ENCODE measurements at regions not wholly inside any gene's neighbourhood (a gene's known extent, or its start where the extent isn't known, plus 50 kb on each side); places are given as distances from the start of the nearest gene placed in this dataset.

GRCh38 chr7:91789086-91789485 lies 91.4 kb downstream of the MTERF1 start:
- CTCF ChIA-PET, result no interaction called here
- DNase-seq (ENCODE audit: low spot score) (no peak), ATAC-seq (no peak)
- Mint-ChIP-seq H3K27me3 (ENCODE audit: low read depth) (no peaks in the 10 kb centered on the region; the same call in 1 of the 2 replicates), H3K36me3 (no peaks in the 10 kb centered on the region), H3K4me1 (no peaks in the 10 kb centered on the region), H3K27ac (no peak overlapping the region), H3K9me3 (peaks cover 25% of the 10 kb centered on the region), H3K4me3 (no peak overlapping the region)
- no peak for TF ChIP-seq RORB (CRISPR knock-in tag; IDR thresholded peaks at IDR 0.05)
- TF ChIP-seq MAX (CRISPR knock-in tag; IDR thresholded peaks at IDR 0.05), result no peak
- no peak for TF ChIP-seq USF1 (CRISPR knock-in tag; IDR thresholded peaks at IDR 0.05)
- TF ChIP-seq ZNF232 (CRISPR knock-in tag; IDR thresholded peaks at IDR 0.05), result no peak
- TF ChIP-seq ZNF512 (CRISPR knock-in tag; IDR thresholded peaks at IDR 0.05; ENCODE audit: borderline replicate concordance), result no peak
- no peak for TF ChIP-seq ZNF425 (CRISPR knock-in tag; conservative IDR thresholded peaks at IDR 0.05)
- TF ChIP-seq ZNF416 (CRISPR knock-in tag; IDR thresholded peaks at IDR 0.05), result no peak
- TF ChIP-seq ATF1 (CRISPR knock-in tag; IDR thresholded peaks at IDR 0.05), result no peak
- TF ChIP-seq TCF7 (CRISPR knock-in tag; IDR thresholded peaks at IDR 0.05; ENCODE audit: low read depth), result no peak
- TF ChIP-seq FOXP1 (CRISPR knock-in tag; IDR thresholded peaks at IDR 0.05; ENCODE audit: borderline replicate concordance), result no peak
- no peak for TF ChIP-seq CREM (CRISPR knock-in tag; IDR thresholded peaks at IDR 0.05)
- TF ChIP-seq PRDM15 (CRISPR knock-in tag; IDR thresholded peaks at IDR 0.05), result no peak
- TF ChIP-seq PRRX2 (CRISPR knock-in tag; IDR thresholded peaks at IDR 0.05), result no peak
- no peak for TF ChIP-seq E2F4 (CRISPR knock-in tag; IDR thresholded peaks at IDR 0.05; ENCODE audit: borderline replicate concordance, low read depth)
- TF ChIP-seq NR1H2 (CRISPR knock-in tag; IDR thresholded peaks at IDR 0.05), result no peak
- TF ChIP-seq AFF4 (CRISPR knock-in tag; IDR thresholded peaks at IDR 0.05; ENCODE audit: borderline replicate concordance), result no peak
- no peak for TF ChIP-seq ATF6 (CRISPR knock-in tag; IDR thresholded peaks at IDR 0.05)
- TF ChIP-seq NFYB (CRISPR knock-in tag; conservative IDR thresholded peaks at IDR 0.05; ENCODE audit: low read depth), result no peak
- POLR2A ChIA-PET, result no interaction called here
